Breast epithelium (tissue), 4 donors: ENCODE measurements at regions not wholly inside any gene's neighbourhood (a gene's known extent, or its start where the extent isn't known, plus 50 kb on each side); places are given as distances from the start of the nearest gene placed in this dataset.
A peak's percentile ranks its signal among the peaks of the same experiment; 100 is the strongest.

Experiments used
- DNase-seq, 2 donors: peaks; one replicate each; pipeline ENCODE4 v3.0.0-alpha.2; 2019; ENCODE audit warnings: low spot score in 2 of 2
- H3K27ac ChIP-seq, 2 donors: fragments of 200-600 bp; sonication (generic) in 1 of 2; one replicate each; pipeline ENCODE4 v1.5.1; 2016 to 2019; ENCODE audit warnings: mild to moderate bottlenecking in 1 of 2
- H3K27me3 ChIP-seq, 2 donors: fragments of 200-600 bp; sonication (generic) in 1 of 2; one replicate each; pipeline versions ENCODE4 v1.5.1 to v1.6.0; 2017 to 2019; ENCODE audit warnings: control low read depth in 1 of 2, mild to moderate bottlenecking in 1 of 2
- H3K36me3 ChIP-seq: fragments of 200-600 bp; one replicate; pipeline ENCODE4 v1.5.1; 2019
- H3K4me1 ChIP-seq, 2 donors: fragments of 200-600 bp; sonication (generic); one replicate each; pipeline ENCODE4 v1.5.1; 2016 to 2019; ENCODE audit warnings: control low read depth in 1 of 2
- H3K4me3 ChIP-seq, 3 donors: fragments of 200-600 bp; sonication (generic); 1 replicate in 2 of 3; 2 replicates in 1 of 3; pipeline ENCODE4 v1.5.1; 2016 to 2019; ENCODE audit warnings: mild to moderate bottlenecking in 3 of 3, moderate library complexity in 2 of 3
- H3K9me3 ChIP-seq, 2 donors: fragments of 200-600 bp; sonication (generic) in 1 of 2; one replicate each; pipeline ENCODE4 v1.5.1; 2016 to 2019; ENCODE audit warnings: control low read depth in 1 of 2
- POLR2A ChIP-seq: fragments of 450-650 bp; IDR thresholded peaks from one replicate; pipeline ENCODE4 v1.6.1; 2016; ENCODE audit warnings: antibody characterized with exemption, mild to moderate bottlenecking, moderate library complexity
- POLR2AphosphoS5 ChIP-seq, 3 donors: sonication (generic); formaldehyde crosslinking; IDR thresholded peaks; one replicate each; pipeline ENCODE4 v1.6.1; 2017; ENCODE audit warnings: antibody characterized with exemption in 3 of 3
- intact Hi-C: fragments of 100-400 bp; cut with DNase I; formaldehyde crosslinking; loops from one replicate; pipeline ENCODE4 v1.15.1; 2023; ENCODE audit warnings: low total_unique reads
- TF ChIP-seq, protein P1 (sequence below), 3 donors: fragments of 450-650 bp; IDR thresholded peaks; one replicate each; pipeline ENCODE4 v1.5.1; 2016 to 2017; ENCODE audit warnings: antibody characterized with exemption in 3 of 3, mild to moderate bottlenecking in 3 of 3, moderate library complexity in 3 of 3

DNA sequence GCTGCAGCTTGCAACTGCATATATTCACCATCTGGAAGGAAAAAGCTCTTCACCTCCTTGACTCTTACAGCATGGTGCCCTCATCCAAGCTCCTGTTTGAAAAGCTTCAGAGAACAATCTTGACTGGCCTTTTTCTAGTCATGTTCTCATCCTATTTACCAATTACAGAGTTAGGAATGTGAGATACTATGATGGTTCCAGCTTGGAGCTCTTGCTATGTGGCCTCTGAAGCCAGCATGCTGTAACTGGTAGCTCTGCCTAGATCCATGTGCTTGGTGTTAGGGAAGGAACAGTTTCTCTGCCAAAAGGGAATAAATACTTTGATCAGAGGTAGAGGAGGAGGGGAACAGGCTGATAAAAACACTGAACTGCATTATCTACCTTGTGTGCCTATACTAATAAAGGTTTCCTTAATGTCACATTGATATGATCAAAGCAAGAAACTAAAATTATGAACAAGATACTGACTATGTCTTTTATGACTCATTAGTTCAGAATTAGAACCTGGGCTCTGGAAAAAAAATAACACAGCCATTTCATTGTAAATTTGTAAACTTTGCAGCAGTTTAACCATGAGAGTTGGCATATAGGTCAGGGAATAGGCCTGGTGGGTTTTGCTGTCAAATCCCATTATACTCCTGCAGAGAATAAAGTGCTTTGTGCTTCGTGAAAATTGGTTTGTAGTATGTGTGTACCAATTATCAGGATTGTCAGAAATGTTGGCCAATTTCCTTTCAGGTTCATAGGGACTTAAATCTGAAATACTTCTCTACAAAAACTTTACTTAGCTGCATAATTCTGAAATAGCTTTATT, 92.7 kb downstream of the LEPR start:
- no peaks in the 10 kb centered on the region for H3K36me3 ChIP-seq
- no peak for TF ChIP-seq POLR2AphosphoS5 (IDR thresholded peaks at IDR 0.05)
- TF ChIP-seq, protein P1, sequence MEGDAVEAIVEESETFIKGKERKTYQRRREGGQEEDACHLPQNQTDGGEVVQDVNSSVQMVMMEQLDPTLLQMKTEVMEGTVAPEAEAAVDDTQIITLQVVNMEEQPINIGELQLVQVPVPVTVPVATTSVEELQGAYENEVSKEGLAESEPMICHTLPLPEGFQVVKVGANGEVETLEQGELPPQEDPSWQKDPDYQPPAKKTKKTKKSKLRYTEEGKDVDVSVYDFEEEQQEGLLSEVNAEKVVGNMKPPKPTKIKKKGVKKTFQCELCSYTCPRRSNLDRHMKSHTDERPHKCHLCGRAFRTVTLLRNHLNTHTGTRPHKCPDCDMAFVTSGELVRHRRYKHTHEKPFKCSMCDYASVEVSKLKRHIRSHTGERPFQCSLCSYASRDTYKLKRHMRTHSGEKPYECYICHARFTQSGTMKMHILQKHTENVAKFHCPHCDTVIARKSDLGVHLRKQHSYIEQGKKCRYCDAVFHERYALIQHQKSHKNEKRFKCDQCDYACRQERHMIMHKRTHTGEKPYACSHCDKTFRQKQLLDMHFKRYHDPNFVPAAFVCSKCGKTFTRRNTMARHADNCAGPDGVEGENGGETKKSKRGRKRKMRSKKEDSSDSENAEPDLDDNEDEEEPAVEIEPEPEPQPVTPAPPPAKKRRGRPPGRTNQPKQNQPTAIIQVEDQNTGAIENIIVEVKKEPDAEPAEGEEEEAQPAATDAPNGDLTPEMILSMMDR (IDR thresholded peaks at IDR 0.05), result no peak
- TF ChIP-seq POLR2A, result no peak
- no peaks in the 10 kb centered on the region for H3K27me3 ChIP-seq
- intact Hi-C loops, result no loop called here
- H3K4me3 ChIP-seq, result no peak overlapping the region
- no peaks in the 10 kb centered on the region for H3K4me1 ChIP-seq
- no peaks in the 10 kb centered on the region for H3K9me3 ChIP-seq
- no peak for DNase-seq
- H3K27ac ChIP-seq, result no peak overlapping the region

DNA sequence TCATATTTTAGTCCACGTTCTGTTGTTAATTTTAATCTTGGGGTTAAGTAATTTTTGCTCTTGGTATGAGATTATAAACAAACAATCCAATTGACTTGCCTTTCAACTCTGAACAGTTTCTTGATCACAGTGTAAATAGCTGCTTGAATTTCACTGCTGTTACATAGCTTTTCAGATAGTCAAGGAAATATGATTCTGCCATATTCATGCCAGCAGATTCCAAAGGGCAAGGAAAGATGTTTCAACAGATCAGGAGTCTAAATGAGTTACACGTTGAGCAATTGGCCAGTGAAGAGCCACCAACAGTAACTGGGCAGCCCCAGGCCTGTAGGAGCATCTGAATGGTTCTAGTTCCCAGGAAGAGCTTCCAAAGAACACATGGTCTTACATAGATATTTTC, 93.6 kb downstream of the LEPR start:
- intact Hi-C loops, result no loop called here
- no peaks in the 10 kb centered on the region for H3K4me1 ChIP-seq
- H3K4me3 ChIP-seq, result no peak overlapping the region
- no peaks in the 10 kb centered on the region for H3K36me3 ChIP-seq
- no peaks in the 10 kb centered on the region for H3K27me3 ChIP-seq
- no peak overlapping the region for H3K27ac ChIP-seq
- DNase-seq, result no peak
- TF ChIP-seq POLR2A (no peak), POLR2AphosphoS5 (IDR thresholded peaks at IDR 0.05) (no peak)
- TF ChIP-seq, protein P1 (IDR thresholded peaks at IDR 0.05), result no peak
- no peaks in the 10 kb centered on the region for H3K9me3 ChIP-seq

DNA sequence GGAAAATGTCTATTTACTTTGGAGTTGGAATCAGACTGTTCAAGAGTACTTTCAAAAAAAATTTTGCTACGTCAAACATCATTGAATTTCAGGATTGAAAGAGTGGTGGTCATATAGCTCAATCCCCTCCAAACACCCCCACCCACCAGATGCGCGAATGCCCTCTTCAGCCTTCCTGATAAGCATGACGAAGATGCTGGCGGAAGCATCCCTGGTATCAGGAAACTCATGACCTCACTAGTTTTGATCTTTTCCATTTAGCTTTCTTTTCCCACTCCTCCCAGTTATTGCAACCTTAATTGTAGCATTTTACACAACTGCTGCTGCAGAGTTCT, 104.4 kb downstream of the LEPR start:
- Histone ChIP-seq H3K4me3 (peak overlapping the region; percentile 63 to 79 (median 70)), H3K36me3 (no peaks in the 10 kb centered on the region), H3K27ac (peak overlapping the region; percentile 71 to 93), H3K27me3 (peaks cover 0 to 9% of the 10 kb centered on the region in 2 donors), H3K4me1 (no peaks in the 10 kb centered on the region), H3K9me3 (no peaks in the 10 kb centered on the region)
- intact Hi-C loops, result no loop called here
- no peak for DNase-seq
- no peak for TF ChIP-seq POLR2AphosphoS5 (IDR thresholded peaks at IDR 0.05)
- TF ChIP-seq POLR2A, result no peak
- TF ChIP-seq, protein P1 (IDR thresholded peaks at IDR 0.05), result no peak

DNA sequence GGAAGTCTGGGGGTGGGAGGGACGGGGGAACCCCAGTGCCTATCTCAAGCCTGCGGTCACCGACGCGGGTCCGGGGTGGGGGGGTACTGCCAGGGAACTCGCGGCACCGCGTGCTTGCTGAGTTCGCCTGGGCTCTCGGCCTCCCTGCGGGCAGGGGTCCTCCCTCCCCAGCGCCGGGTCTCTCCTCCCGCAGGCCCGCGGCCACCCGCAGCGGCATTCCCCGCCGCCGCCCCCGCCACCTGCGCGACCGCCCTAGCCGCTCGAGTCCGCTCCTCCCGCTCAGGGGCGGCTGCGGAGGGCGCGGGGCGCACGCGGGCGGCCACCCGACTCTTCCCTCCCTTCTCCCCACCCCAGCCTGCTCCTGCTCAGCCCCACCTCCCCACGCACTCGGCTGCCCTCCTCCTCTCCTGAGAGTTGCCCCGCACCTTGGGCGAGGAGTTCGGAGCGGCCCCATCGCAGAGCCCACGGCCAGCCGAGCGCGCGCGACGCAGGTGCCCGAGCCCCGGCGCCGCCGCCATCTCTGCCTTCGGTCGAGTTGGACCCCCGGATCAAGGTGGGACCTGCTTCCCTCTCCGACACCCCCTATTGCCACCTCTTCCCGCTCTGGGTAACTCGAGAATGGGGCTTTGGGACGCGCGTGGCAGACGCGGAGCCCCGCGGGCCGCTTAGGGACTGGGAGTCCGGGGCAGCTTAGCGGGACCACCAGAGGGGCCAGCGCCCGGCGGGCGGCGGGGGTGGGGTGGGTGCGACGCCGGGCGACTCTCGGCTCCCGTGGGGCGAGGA, 105.0 kb downstream of the LEPR start:
- no peaks in the 10 kb centered on the region for H3K4me1 ChIP-seq
- intact Hi-C loops, result no loop called here
- peak overlapping the region; percentile 63 to 79 (median 70) for H3K4me3 ChIP-seq
- no peak for TF ChIP-seq POLR2AphosphoS5 (IDR thresholded peaks at IDR 0.05)
- TF ChIP-seq, protein P1 (IDR thresholded peaks at IDR 0.05), result no peak
- no peak for TF ChIP-seq POLR2A
- H3K9me3 ChIP-seq, result no peaks in the 10 kb centered on the region
- no peak for DNase-seq
- no peaks in the 10 kb centered on the region for H3K36me3 ChIP-seq
- H3K27ac ChIP-seq, result peak overlapping the region; percentile 71 to 93
- peaks cover 0 to 9% of the 10 kb centered on the region in 2 donors for H3K27me3 ChIP-seq

DNA sequence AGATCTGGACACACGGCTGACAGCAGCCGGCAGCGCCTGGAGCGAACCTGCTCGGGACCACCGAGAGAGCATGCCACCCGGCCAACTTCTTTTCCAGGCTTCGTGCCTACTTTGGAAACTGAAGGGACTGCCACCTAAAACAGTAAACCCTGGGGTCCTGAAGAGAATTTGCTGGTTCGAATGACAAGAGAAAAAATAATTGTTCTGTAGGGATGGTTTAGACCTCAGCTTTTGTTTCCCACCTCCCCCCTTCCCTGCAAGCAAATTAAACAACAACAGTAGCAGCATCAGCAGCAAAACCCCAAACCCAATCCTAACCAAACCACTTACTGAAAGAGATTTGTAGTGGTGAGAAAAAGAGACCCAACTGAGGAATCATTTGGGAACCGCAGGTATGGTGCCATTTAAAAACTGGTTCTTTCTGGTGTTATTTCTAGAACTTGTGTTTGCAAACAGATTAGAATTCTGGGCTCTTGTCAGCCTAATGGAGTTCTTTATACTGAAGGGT, 105.6 kb downstream of the LEPR start:
- no peak for DNase-seq
- peak overlapping the region; percentile 71 to 93 for H3K27ac ChIP-seq
- H3K4me1 ChIP-seq, result no peaks in the 10 kb centered on the region
- peak overlapping the region; percentile 63 to 79 (median 70) for H3K4me3 ChIP-seq
- peaks cover 0 to 9% of the 10 kb centered on the region in 2 donors for H3K27me3 ChIP-seq
- intact Hi-C loops, result no loop called here
- TF ChIP-seq, protein P1 (IDR thresholded peaks at IDR 0.05), result no peak
- TF ChIP-seq POLR2A (no peak), POLR2AphosphoS5 (IDR thresholded peaks at IDR 0.05) (no peak)
- no peaks in the 10 kb centered on the region for H3K9me3 ChIP-seq
- no peaks in the 10 kb centered on the region for H3K36me3 ChIP-seq
